GM13977 (cell line): ENCODE measurements at regions not wholly inside any gene's neighbourhood (a gene's known extent, or its start where the extent isn't known, plus 50 kb on each side); places are given as distances from the start of the nearest gene placed in this dataset.

Experiments used
- DNase-seq: peaks from one replicate; pipeline ENCODE4 v3.0.0; 2012; ENCODE audit warnings: low spot score
- CTCF ChIP-seq: IDR thresholded peaks from 2 replicates; pipeline ENCODE4 v1.5.1; 2012; ENCODE audit warnings: mild to moderate bottlenecking, control low read depth; ENCODE audit not compliant: insufficient read depth; ENCODE audit errors: extremely low read depth, missing control alignments
- in situ Hi-C: fragments of 300-500 bp; cut with MboI; formaldehyde crosslinking; loops from one replicate; pipeline ENCODE4 v1.12.0; 2022; ENCODE audit warnings: low sequenced_read_pairs, low pct_unique_long_range_greater_than_20kb, mixed read lengths, inconsistent platforms; ENCODE audit not compliant: unreplicated experiment

GRCh38 chr20:23212464-23212995 lies 126.4 kb upstream of the CD93 start:
- in situ Hi-C loops, result no loop called here
- no peak for DNase-seq
- no peak for TF ChIP-seq CTCF

GRCh38 chr20:23212011-23212410 lies 125.9 kb upstream of the CD93 start:
- no peak for DNase-seq
- no peak for TF ChIP-seq CTCF
- in situ Hi-C loops, result no loop called here

GRCh38 chr20:23211164-23211563 lies 125.0 kb upstream of the CD93 start:
- no peak for TF ChIP-seq CTCF
- in situ Hi-C loops, result no loop called here
- DNase-seq, result no peak

- in situ Hi-C loops, result no loop called here
- no peak for DNase-seq
- TF ChIP-seq CTCF, result no peak
Observed at GRCh38 chr20:23207826-23208540, 121.9 kb upstream of the CD93 start.

- in situ Hi-C loops, result no loop called here
- DNase-seq, result no peak
- TF ChIP-seq CTCF, result no peak
Observed at GRCh38 chr20:23206995-23207394, 120.9 kb upstream of the CD93 start.

GRCh38 chr20:23206061-23206460 lies 119.9 kb upstream of the CD93 start:
- in situ Hi-C loops, result no loop called here

More at GRCh38 chr20:23206061-23206460, 119.9 kb upstream of the CD93 start:
- no peak for TF ChIP-seq CTCF
- DNase-seq, result no peak
